Activated CD4-positive, alpha-beta T cell treated with anti-CD3 and anti-CD28 coated beads, Interleukin-2, amount 10 ng/mL, durations not matched to agents 7 days and 5 days (primary cell): ENCODE measurements at regions not wholly inside any gene's neighbourhood (a gene's known extent, or its start where the extent isn't known, plus 50 kb on each side); places are given as distances from the start of the nearest gene placed in this dataset.

ENCODE experiments used
- CTCF ChIA-PET: fragments of 350-600 bp; sonication (Branson Sonifier 250); formaldehyde crosslinking; loops from one replicate; lab custom pipeline; 2021; ENCODE audit warnings: antibody characterized with exemption; lab: Charles Lee
- POLR2A ChIA-PET: fragments of 350-600 bp; sonication (Branson Sonifier 250); formaldehyde crosslinking; loops from one replicate; lab custom pipeline; 2021; ENCODE audit warnings: antibody characterized with exemption; lab: Charles Lee
- DNase-seq: peaks from one replicate; pipeline ENCODE4 v3.0.0-alpha.2; 2020
- H3K27ac Mint-ChIP-seq: one replicate; pipeline ENCODE4 v1.8.0; 2021; ENCODE audit warnings: mild to moderate bottlenecking, moderate library complexity, mixed read lengths
- H3K27me3 Mint-ChIP-seq: one replicate; pipeline ENCODE4 v1.8.0; 2021; ENCODE audit warnings: mixed read lengths
- H3K36me3 Mint-ChIP-seq: one replicate; pipeline ENCODE4 v1.8.0; 2021; ENCODE audit warnings: low read depth, mixed read lengths
- H3K4me1 Mint-ChIP-seq: one replicate; pipeline ENCODE4 v1.8.0; 2021; ENCODE audit warnings: mixed read lengths
- H3K4me3 Mint-ChIP-seq: one replicate; pipeline ENCODE4 v1.8.0; 2021; ENCODE audit warnings: mild to moderate bottlenecking, moderate library complexity, mixed read lengths
- H3K9me3 Mint-ChIP-seq: one replicate; pipeline ENCODE4 v1.8.0; 2021; ENCODE audit warnings: mixed read lengths

DNA sequence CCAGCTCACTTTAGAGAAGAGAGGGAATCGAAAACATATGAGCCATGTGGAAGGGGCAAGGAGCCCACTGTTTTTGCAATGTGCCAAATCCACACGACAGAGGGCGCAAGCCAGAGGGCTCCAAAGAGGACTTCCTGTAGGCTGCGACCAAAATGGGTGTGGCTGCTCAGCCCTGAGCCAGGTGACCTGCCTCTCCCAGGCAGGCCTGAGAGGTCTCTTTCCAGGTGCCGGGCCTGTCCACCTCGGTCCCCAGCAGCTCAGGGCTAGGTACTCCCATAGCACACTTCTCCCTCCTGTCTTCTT lies 153.8 kb downstream of the TTC32 start:
- peaks cover 3% of the 10 kb centered on the region for H3K27me3 Mint-ChIP-seq
- DNase-seq, result no peak
- ChIA-PET CTCF (interaction anchor here (0.6 kb wide), 1 partner anchor 82 kb away, joined by 3 read pairs; no protein-coding TSS in a partner anchor), POLR2A (no interaction called here)
- no peaks in the 10 kb centered on the region for H3K36me3 Mint-ChIP-seq
- no peak overlapping the region for H3K4me3 Mint-ChIP-seq
- H3K9me3 Mint-ChIP-seq, result no peaks in the 10 kb centered on the region
- H3K4me1 Mint-ChIP-seq, result no peaks in the 10 kb centered on the region
- H3K27ac Mint-ChIP-seq, result no peak overlapping the region

DNA sequence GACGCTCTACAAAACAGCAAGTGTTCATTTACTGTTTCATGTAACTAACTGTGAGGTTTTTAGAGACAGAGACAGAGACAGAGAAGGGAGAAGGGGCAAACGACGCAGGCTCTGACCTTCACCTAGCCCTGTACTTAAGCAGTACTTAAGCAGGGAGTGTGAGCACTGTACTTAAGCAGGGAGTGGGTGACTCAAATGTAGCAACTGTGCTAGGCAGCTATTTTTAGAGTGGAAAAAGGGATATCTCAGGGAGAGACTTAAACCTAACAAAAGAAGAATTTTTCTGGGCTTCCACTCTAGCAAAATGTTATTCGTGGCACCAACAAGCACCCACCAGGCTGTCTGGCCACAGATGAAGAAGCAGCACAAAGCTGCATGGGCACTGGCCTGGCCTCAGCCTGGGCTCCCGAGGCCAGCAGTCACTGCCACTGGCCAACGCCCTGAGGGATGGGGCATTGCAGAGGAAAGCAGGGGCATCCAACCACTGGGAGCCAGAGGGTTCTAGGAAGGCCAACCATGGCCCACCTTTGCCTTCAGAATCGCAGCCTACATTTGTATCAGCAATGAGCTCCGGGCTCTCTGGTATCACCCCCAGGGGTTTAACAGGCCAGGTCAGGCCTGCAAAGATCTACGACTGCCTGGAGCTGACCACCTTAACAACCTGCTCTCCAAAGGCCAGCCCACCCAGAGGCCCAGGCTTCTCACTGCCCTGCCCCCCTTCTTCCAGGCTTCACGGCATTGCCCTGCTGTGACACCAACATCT lies 154.3 kb downstream of the TTC32 start:
- Mint-ChIP-seq H3K9me3 (no peaks in the 10 kb centered on the region), H3K4me3 (no peak overlapping the region), H3K27me3 (peaks cover 2% of the 10 kb centered on the region), H3K4me1 (no peaks in the 10 kb centered on the region), H3K27ac (no peak overlapping the region), H3K36me3 (no peaks in the 10 kb centered on the region)
- POLR2A ChIA-PET, result no interaction called here
- no peak for DNase-seq
- CTCF ChIA-PET, result interaction anchor here (0.5 kb wide), 1 partner anchor 133 kb away, joined by 3 read pairs; no protein-coding TSS in a partner anchor

GRCh38 chr2:19746611-19747309 lies 155.0 kb downstream of the TTC32 start:
- H3K4me1 Mint-ChIP-seq, result no peaks in the 10 kb centered on the region
- DNase-seq, result no peak
- no peaks in the 10 kb centered on the region for H3K36me3 Mint-ChIP-seq
- no peak overlapping the region for H3K27ac Mint-ChIP-seq
- peaks cover 2% of the 10 kb centered on the region for H3K27me3 Mint-ChIP-seq
- no peak overlapping the region for H3K4me3 Mint-ChIP-seq
- CTCF ChIA-PET, result interaction anchor here (0.5 to 0.8 kb wide), 2 partner anchors 12 to 132 kb away, joined by 3 read pairs; no protein-coding TSS in a partner anchor
- POLR2A ChIA-PET, result no interaction called here
- H3K9me3 Mint-ChIP-seq, result no peaks in the 10 kb centered on the region

DNA sequence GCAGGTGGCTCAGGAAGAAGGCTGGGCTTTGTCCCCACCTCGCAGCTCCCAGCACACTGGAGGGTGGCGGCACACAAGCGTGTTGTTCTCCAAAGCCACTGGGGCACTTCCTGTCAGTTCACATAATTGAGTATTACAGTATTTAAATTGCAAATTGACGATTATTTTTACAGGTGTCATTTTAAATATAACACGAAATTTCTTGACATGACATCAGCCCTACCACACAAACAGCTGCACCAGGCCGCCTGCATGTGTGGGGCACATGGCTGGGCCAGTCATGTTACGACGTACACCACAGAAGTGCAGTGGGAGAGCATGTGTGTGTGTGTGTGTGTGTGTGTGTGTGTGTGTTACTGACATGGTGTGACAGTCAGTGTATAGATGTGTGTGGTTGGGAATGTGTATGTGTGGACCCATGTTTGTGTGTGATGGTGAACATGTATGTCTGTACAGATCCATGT lies 155.6 kb downstream of the TTC32 start:
- POLR2A ChIA-PET, result no interaction called here
- CTCF ChIA-PET, result interaction anchor here (0.8 kb wide), 1 partner anchor 12 kb away, joined by 3 read pairs; no protein-coding TSS in a partner anchor

GRCh38 chr2:19745318-19746136 lies 156.3 kb downstream of the TTC32 start:
- H3K4me3 Mint-ChIP-seq, result no peak overlapping the region
- DNase-seq, result no peak
- H3K27ac Mint-ChIP-seq, result no peak overlapping the region
- ChIA-PET CTCF (no interaction called here), POLR2A (no interaction called here)
- H3K4me1 Mint-ChIP-seq, result no peaks in the 10 kb centered on the region
- H3K27me3 Mint-ChIP-seq, result peaks cover 2% of the 10 kb centered on the region
- H3K36me3 Mint-ChIP-seq, result no peaks in the 10 kb centered on the region
- H3K9me3 Mint-ChIP-seq, result no peaks in the 10 kb centered on the region

More for the DNA sequence above, 155.6 kb downstream of the TTC32 start:
- Mint-ChIP-seq H3K4me1 (no peaks in the 10 kb centered on the region), H3K9me3 (no peaks in the 10 kb centered on the region), H3K4me3 (no peak overlapping the region), H3K27me3 (peaks cover 2% of the 10 kb centered on the region), H3K36me3 (no peaks in the 10 kb centered on the region), H3K27ac (no peak overlapping the region)
- DNase-seq, result no peak

GRCh38 chr2:19744456-19745199 lies 157.2 kb downstream of the TTC32 start:
- no peak overlapping the region for H3K4me3 Mint-ChIP-seq
- no peaks in the 10 kb centered on the region for H3K36me3 Mint-ChIP-seq
- CTCF ChIA-PET, result no interaction called here
- DNase-seq, result no peak
- POLR2A ChIA-PET, result no interaction called here
- H3K27ac Mint-ChIP-seq, result no peak overlapping the region
- H3K4me1 Mint-ChIP-seq, result no peaks in the 10 kb centered on the region
- H3K9me3 Mint-ChIP-seq, result no peaks in the 10 kb centered on the region
- H3K27me3 Mint-ChIP-seq, result peaks cover 2% of the 10 kb centered on the region

DNA sequence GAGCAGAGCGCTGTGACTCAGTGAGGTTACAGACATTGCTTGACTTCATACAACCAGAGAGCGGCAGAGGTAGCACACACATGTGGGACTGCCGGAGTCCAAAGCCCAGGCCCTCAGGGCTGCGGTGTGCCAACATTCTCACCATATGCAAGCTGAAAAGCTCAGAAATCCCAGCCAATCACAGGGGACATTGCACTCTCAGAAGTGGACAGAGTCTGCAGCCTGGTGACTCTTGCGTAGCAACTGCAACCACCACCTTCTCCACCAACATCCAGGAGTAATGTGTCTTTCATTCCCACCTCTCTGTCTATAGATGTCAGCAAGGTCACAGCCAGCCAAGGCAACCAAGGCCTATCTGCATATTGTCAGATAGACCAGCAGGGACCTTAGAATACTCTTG lies 158.1 kb downstream of the TTC32 start:
- CTCF ChIA-PET, result no interaction called here
- H3K9me3 Mint-ChIP-seq, result no peaks in the 10 kb centered on the region
- peaks cover 4% of the 10 kb centered on the region for H3K27me3 Mint-ChIP-seq
- no peak overlapping the region for H3K4me3 Mint-ChIP-seq
- H3K36me3 Mint-ChIP-seq, result no peaks in the 10 kb centered on the region
- H3K4me1 Mint-ChIP-seq, result no peaks in the 10 kb centered on the region
- no peak overlapping the region for H3K27ac Mint-ChIP-seq
- DNase-seq, result no peak
- POLR2A ChIA-PET, result no interaction called here

GRCh38 chr2:19742872-19743271 lies 158.9 kb downstream of the TTC32 start:
- H3K27me3 Mint-ChIP-seq, result peaks cover 5% of the 10 kb centered on the region
- no peak overlapping the region for H3K27ac Mint-ChIP-seq
- POLR2A ChIA-PET, result no interaction called here
- no peaks in the 10 kb centered on the region for H3K36me3 Mint-ChIP-seq
- no peak for DNase-seq
- no peaks in the 10 kb centered on the region for H3K9me3 Mint-ChIP-seq
- CTCF ChIA-PET, result no interaction called here
- H3K4me1 Mint-ChIP-seq, result no peaks in the 10 kb centered on the region
- H3K4me3 Mint-ChIP-seq, result no peak overlapping the region

GRCh38 chr2:19739256-19739655 lies 162.5 kb downstream of the TTC32 start:
- Mint-ChIP-seq H3K4me1 (no peaks in the 10 kb centered on the region), H3K27me3 (peaks cover 5% of the 10 kb centered on the region), H3K4me3 (no peak overlapping the region), H3K36me3 (no peaks in the 10 kb centered on the region), H3K27ac (no peak overlapping the region), H3K9me3 (no peaks in the 10 kb centered on the region)
- ChIA-PET POLR2A (no interaction called here), CTCF (no interaction called here)
- DNase-seq, result no peak

DNA sequence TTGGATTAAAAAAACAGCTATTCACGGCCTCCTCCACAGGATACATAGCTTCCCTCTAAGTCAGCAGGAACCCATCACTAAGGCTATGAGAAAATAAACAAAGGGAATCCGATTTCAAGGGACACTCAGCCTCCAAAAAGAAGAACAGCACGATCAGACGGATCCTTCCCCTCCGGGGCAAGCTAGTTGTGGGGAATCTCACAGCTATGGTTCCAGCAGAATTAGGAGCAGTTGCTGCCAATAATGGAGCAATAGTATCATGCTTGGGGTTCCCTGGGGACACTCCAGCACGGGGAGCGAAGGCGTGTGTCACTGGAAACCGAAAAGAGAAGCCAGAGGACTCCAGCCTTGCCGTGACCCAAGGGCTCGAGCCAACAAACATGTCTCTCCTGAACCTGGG lies 163.1 kb downstream of the TTC32 start:
- DNase-seq, result no peak
- H3K9me3 Mint-ChIP-seq, result no peaks in the 10 kb centered on the region
- peaks cover 5% of the 10 kb centered on the region for H3K27me3 Mint-ChIP-seq
- POLR2A ChIA-PET, result no interaction called here
- H3K27ac Mint-ChIP-seq, result no peak overlapping the region
- H3K36me3 Mint-ChIP-seq, result no peaks in the 10 kb centered on the region
- CTCF ChIA-PET, result no interaction called here
- H3K4me3 Mint-ChIP-seq, result no peak overlapping the region
- H3K4me1 Mint-ChIP-seq, result no peaks in the 10 kb centered on the region

- H3K4me3 Mint-ChIP-seq, result no peak overlapping the region
- H3K9me3 Mint-ChIP-seq, result no peaks in the 10 kb centered on the region
- H3K4me1 Mint-ChIP-seq, result no peaks in the 10 kb centered on the region
- ChIA-PET POLR2A (no interaction called here), CTCF (no interaction called here)
- peaks cover 6% of the 10 kb centered on the region for H3K27me3 Mint-ChIP-seq
- H3K36me3 Mint-ChIP-seq, result no peaks in the 10 kb centered on the region
- no peak for DNase-seq
- H3K27ac Mint-ChIP-seq, result no peak overlapping the region
These were observed 165.5 kb downstream of the TTC32 start for GRCh38 chr2:19736191-19736831.

GRCh38 chr2:19733951-19734425 lies 167.8 kb downstream of the TTC32 start:
- H3K27me3 Mint-ChIP-seq, result peaks cover 4% of the 10 kb centered on the region
- H3K4me3 Mint-ChIP-seq, result no peak overlapping the region
- ChIA-PET CTCF (interaction anchor here (1.3 kb wide), 1 partner anchor 13 kb away, joined by 3 read pairs; no protein-coding TSS in a partner anchor), POLR2A (interaction anchor here (0.6 kb wide), 1 partner anchor 102 kb away, joined by 3 read pairs; no protein-coding TSS in a partner anchor)
- no peaks in the 10 kb centered on the region for H3K9me3 Mint-ChIP-seq
- no peak overlapping the region for H3K27ac Mint-ChIP-seq
- no peaks in the 10 kb centered on the region for H3K4me1 Mint-ChIP-seq
- H3K36me3 Mint-ChIP-seq, result no peaks in the 10 kb centered on the region
- DNase-seq, result no peak
